Activated T-cell treated with anti-CD3 and anti-CD28 coated beads, Interleukin-2, amount 50 U/mL, for 4 hours (primary cell): ENCODE measurements at regions not wholly inside any gene's neighbourhood (a gene's known extent, or its start where the extent isn't known, plus 50 kb on each side); places are given as distances from the start of the nearest gene placed in this dataset.

Experiments
- ATAC-seq, 2 donors: fragments of 200-7000 bp; cut with Tn5 transposase; one replicate each; pipeline ENCODE4 v1.10.0; 2021
- DNase-seq: peaks from one replicate; pipeline ENCODE4 v3.0.0-alpha.2; 2020
- H3K27me3 Mint-ChIP-seq: one replicate; pipeline ENCODE4 v1.8.0; 2021; ENCODE audit warnings: low read depth, mixed read lengths
- H3K36me3 Mint-ChIP-seq: one replicate; pipeline ENCODE4 v1.8.0; 2022; ENCODE audit warnings: mixed read lengths; ENCODE audit not compliant: insufficient read depth
- H3K4me1 Mint-ChIP-seq: one replicate; pipeline ENCODE4 v1.8.0; 2021; ENCODE audit warnings: low read depth, mixed read lengths
- H3K4me3 Mint-ChIP-seq: one replicate; pipeline ENCODE4 v1.8.0; 2021; ENCODE audit warnings: mild to moderate bottlenecking, moderate library complexity, mixed read lengths
- H3K9me3 Mint-ChIP-seq: one replicate; pipeline ENCODE4 v1.8.0; 2021; ENCODE audit warnings: mixed read lengths

DNA sequence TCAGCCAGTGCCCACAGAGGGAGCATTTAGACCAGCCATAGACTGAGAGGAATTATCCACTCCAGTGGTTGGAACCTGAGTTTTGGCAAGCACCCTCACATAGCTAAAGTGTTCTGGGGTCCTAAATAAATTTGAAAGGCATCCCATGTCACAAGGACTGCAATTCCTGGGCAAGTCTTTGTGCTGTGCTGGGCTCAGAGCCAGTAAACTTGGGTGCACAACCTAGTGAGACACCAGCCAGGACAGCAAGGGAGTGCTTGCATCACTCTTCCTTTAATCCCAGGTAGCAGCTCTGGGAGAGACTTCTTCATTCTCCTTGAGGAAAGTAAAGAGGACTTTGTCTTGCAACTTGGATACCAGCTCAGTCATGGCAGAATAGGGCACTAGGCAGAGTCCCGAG, 142.0 kb upstream of the FSCB start:
- ATAC-seq = peak in 1 of 2 donors; percentile 18
- H3K4me1 Mint-ChIP-seq = no peaks in the 10 kb centered on the region
- DNase-seq = no peak
- no peaks in the 10 kb centered on the region for H3K36me3 Mint-ChIP-seq
- H3K9me3 Mint-ChIP-seq = no peaks in the 10 kb centered on the region
- no peak overlapping the region for H3K4me3 Mint-ChIP-seq
- no peaks in the 10 kb centered on the region for H3K27me3 Mint-ChIP-seq

DNA sequence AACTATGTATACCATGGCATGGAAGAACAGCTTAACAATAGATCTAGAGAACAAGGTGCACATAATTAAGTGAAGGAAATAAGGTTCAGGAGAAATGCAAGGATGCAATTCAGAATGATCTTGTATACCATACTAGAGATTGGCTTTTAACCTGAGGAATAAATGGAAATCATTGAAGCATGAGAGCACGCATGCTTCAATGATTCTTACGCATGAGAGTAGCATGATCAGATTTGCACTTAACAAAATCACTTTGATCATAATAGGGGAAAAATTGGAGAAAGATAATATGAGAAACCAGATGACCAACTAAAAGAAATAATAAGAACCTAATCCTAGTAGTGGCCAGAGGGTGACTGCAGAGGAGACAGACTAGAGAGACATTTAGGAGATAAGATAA, 133.3 kb upstream of the FSCB start:
- no peaks in the 10 kb centered on the region for H3K27me3 Mint-ChIP-seq
- no peak for DNase-seq
- no peaks in the 10 kb centered on the region for H3K36me3 Mint-ChIP-seq
- ATAC-seq = no peak
- H3K9me3 Mint-ChIP-seq = no peaks in the 10 kb centered on the region
- no peaks in the 10 kb centered on the region for H3K4me1 Mint-ChIP-seq
- H3K4me3 Mint-ChIP-seq = no peak overlapping the region

- H3K27me3 Mint-ChIP-seq = no peaks in the 10 kb centered on the region
- no peak for DNase-seq
- no peaks in the 10 kb centered on the region for H3K4me1 Mint-ChIP-seq
Measured at GRCh38 chr14:44639781-44640385, 132.8 kb upstream of the FSCB start.

DNA sequence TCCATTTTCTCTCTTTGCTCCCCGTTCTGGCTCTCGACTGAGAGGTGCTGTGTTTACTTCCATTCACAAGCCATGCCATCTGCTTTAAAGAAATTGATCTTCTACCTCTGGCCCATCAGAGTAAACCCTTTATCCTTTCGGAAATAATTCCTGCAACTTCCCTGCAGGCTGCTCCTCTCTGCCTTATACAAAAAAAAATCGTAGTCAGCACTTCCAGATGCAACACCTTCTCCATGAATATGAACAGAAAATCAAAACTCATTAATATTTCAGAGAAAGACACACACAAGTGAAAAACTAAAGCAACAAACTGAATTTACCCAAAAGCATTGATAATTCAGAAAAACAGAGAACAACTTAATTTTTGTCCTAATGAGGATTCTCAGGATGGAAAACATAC, 127.6 kb upstream of the FSCB start:
- Mint-ChIP-seq H3K4me1 (no peaks in the 10 kb centered on the region), H3K36me3 (no peaks in the 10 kb centered on the region), H3K4me3 (no peak overlapping the region), H3K27me3 (peaks cover 3% of the 10 kb centered on the region), H3K9me3 (peaks cover 4% of the 10 kb centered on the region)
- DNase-seq (no peak), ATAC-seq (no peak)

More at GRCh38 chr14:44639781-44640385, 132.8 kb upstream of the FSCB start:
- Mint-ChIP-seq H3K36me3 (no peaks in the 10 kb centered on the region), H3K4me3 (no peak overlapping the region), H3K9me3 (no peaks in the 10 kb centered on the region)
- ATAC-seq = no peak

DNA sequence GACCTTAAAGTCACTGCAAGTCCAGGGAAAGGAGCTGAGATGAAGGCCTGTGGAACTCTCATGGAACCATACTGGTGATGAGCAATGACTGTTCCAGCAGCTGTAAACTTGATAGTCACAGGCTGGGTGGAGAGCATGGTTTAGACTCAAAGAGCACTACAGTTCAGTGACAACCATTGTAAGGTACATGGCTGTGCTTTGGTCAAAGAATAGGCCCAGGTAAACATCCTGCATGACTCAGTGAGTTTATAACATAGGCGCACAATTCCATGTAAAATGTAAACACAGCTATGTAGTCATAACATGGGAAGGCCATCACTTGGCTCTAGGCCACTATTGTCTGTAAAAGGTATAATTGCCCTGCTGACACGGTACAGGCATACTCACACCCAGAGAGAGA, 119.3 kb upstream of the FSCB start:
- DNase-seq (no peak), ATAC-seq (no peak)
- Mint-ChIP-seq H3K4me3 (no peak overlapping the region), H3K36me3 (no peaks in the 10 kb centered on the region), H3K9me3 (peaks cover 2% of the 10 kb centered on the region), H3K4me1 (no peaks in the 10 kb centered on the region), H3K27me3 (peaks cover under 1% of the 10 kb centered on the region)

GRCh38 chr14:44625098-44625497, 118.0 kb upstream of the FSCB start:
- ATAC-seq (no peak), DNase-seq (no peak)
- H3K4me1 Mint-ChIP-seq = no peaks in the 10 kb centered on the region
- no peaks in the 10 kb centered on the region for H3K9me3 Mint-ChIP-seq
- no peaks in the 10 kb centered on the region for H3K36me3 Mint-ChIP-seq
- H3K4me3 Mint-ChIP-seq = no peak overlapping the region
- H3K27me3 Mint-ChIP-seq = no peaks in the 10 kb centered on the region

DNA sequence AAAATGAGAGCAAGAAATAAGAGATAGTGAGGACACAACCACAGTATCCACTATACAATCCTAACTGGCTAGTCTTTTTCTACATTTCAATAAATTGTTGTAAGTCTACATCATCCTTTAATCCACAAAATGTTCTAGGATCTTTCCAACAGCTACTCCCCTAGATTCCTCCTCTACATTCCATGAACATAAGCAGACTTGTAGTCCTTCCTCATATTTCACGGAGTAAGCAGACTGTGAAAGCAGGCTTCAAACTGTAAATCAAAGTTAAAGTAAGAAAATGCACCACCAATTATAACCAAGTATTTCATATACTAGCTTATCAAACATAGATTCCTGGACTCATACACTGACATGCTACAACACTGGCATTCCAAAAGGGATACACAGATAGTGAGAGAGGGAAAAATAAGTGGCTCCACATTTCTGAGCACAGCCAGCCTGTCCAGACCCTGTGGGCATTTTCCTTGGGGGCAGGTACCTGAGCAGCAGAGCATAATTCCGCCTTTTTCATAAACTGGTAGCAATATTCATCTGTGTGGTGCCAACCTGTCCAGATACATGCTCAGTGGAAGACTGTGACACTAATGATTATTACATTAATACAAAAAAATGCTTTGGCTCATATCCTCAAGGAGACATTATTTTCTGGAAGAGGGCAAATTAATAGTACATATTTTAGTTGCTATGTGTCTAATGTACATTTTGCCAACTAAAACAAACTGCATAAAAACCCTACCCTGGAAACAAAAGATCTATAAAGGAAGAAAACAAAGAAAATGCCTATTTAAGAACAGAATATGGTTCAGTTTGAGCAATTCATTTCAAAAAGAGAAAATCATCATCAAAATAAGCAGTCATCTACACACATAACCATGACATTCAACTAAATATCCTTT, 113.3 kb upstream of the FSCB start:
- DNase-seq (no peak), ATAC-seq (no peak)
- Mint-ChIP-seq H3K4me1 (no peaks in the 10 kb centered on the region), H3K36me3 (no peaks in the 10 kb centered on the region), H3K9me3 (no peaks in the 10 kb centered on the region), H3K4me3 (no peak overlapping the region), H3K27me3 (no peaks in the 10 kb centered on the region)

DNA sequence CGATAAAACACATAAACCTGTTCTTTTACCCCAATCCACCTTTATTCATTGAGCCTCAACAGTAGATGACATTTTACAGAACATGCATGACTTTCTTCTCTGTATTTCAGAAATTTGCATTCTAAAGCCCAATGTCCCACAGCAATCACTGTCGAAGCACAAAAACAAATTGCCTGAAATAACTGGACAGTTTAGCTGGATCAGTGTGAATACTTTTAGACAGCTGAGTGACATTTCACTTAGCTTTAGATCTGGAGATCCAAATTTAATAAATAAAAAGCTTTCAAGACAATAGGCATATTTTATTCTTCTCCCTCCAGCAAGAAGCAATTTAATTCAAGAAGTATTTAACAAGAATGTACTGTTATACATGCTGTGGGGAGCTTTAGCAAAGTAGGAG, 109.1 kb upstream of the FSCB start:
- no peaks in the 10 kb centered on the region for H3K36me3 Mint-ChIP-seq
- H3K4me3 Mint-ChIP-seq = no peak overlapping the region
- no peaks in the 10 kb centered on the region for H3K4me1 Mint-ChIP-seq
- no peak for DNase-seq
- no peaks in the 10 kb centered on the region for H3K9me3 Mint-ChIP-seq
- ATAC-seq = no peak
- H3K27me3 Mint-ChIP-seq = no peaks in the 10 kb centered on the region

- ATAC-seq = no peak
- no peaks in the 10 kb centered on the region for H3K4me1 Mint-ChIP-seq
- no peaks in the 10 kb centered on the region for H3K9me3 Mint-ChIP-seq
- no peak for DNase-seq
- no peak overlapping the region for H3K4me3 Mint-ChIP-seq
- H3K36me3 Mint-ChIP-seq = no peaks in the 10 kb centered on the region
- H3K27me3 Mint-ChIP-seq = no peaks in the 10 kb centered on the region
Measured at GRCh38 chr14:44613061-44613712, 106.1 kb upstream of the FSCB start.

GRCh38 chr14:44612002-44612401, 104.9 kb upstream of the FSCB start:
- DNase-seq = no peak
- Mint-ChIP-seq H3K27me3 (no peaks in the 10 kb centered on the region), H3K4me3 (no peak overlapping the region), H3K4me1 (no peaks in the 10 kb centered on the region), H3K9me3 (no peaks in the 10 kb centered on the region), H3K36me3 (no peaks in the 10 kb centered on the region)
- ATAC-seq = no peak

GRCh38 chr14:44609876-44610510, 102.9 kb upstream of the FSCB start:
- Mint-ChIP-seq H3K27me3 (no peaks in the 10 kb centered on the region), H3K4me1 (no peaks in the 10 kb centered on the region), H3K36me3 (no peaks in the 10 kb centered on the region), H3K9me3 (no peaks in the 10 kb centered on the region), H3K4me3 (no peak overlapping the region)
- ATAC-seq (no peak), DNase-seq (no peak)

DNA sequence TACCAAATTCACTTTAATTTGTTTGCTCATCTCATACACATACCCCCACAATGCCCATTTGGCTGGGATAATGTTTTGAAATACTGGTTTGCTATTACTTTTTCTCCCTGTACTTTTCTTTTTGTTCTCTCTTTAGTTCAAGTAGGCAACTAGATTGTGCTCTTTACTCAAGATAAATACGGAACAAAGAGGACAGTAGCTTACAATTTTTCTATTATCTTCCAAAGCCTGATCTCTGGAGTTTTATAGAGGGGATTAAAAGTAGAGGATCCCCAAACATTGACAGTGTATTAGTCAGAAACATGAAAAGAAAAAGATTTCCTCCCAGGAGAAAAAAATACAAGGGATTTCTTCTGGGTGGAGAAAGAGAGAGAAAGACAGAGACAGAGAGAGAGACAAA, 102.1 kb upstream of the FSCB start:
- ATAC-seq (no peak), DNase-seq (no peak)
- Mint-ChIP-seq H3K36me3 (no peaks in the 10 kb centered on the region), H3K27me3 (no peaks in the 10 kb centered on the region), H3K9me3 (no peaks in the 10 kb centered on the region), H3K4me3 (no peak overlapping the region), H3K4me1 (no peaks in the 10 kb centered on the region)

GRCh38 chr14:44607701-44608100, 100.6 kb upstream of the FSCB start:
- H3K27me3 Mint-ChIP-seq = no peaks in the 10 kb centered on the region
- no peaks in the 10 kb centered on the region for H3K4me1 Mint-ChIP-seq
- ATAC-seq (no peak), DNase-seq (no peak)
- H3K36me3 Mint-ChIP-seq = no peaks in the 10 kb centered on the region
- H3K9me3 Mint-ChIP-seq = no peaks in the 10 kb centered on the region
- H3K4me3 Mint-ChIP-seq = no peak overlapping the region

DNA sequence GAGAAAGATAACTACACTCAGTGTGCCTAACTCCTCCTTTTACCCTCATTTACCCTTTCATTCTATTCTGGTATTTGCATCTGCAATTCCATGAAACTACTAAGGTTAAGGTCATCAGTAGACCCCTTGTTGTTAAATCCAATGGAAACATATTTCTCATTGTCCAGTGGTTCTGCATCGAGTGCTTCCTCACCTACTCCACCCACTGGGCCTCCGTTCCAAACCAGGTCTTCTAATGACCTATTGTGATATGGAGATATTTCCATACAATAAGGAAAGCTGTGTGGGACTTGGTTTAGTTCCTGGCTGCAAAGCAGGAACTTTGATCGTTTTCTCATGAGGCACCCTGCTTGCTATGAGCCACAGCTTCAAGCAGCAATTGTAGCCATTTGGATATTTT, 99.5 kb upstream of the FSCB start:
- ATAC-seq = no peak
- Mint-ChIP-seq H3K27me3 (no peaks in the 10 kb centered on the region), H3K36me3 (no peaks in the 10 kb centered on the region), H3K4me3 (no peak overlapping the region), H3K4me1 (no peaks in the 10 kb centered on the region), H3K9me3 (no peaks in the 10 kb centered on the region)
- no peak for DNase-seq
